ENCODE measurements at regions not wholly inside any gene's neighbourhood (a gene's known extent, or its start where the extent isn't known, plus 50 kb on each side); places are given as distances from the start of the nearest gene placed in this dataset.

GRCh38 chr5:17737092-17737491 is 102.8 kb downstream of the TAF11L14 start:
- TF ChIP-seq CTCF (IDR thresholded peaks at IDR 0.05; ENCODE audit: low read depth, low read length, poor library complexity, severe bottlenecking) (no peak), EZH2phosphoT487 (IDR thresholded peaks at IDR 0.05; ENCODE audit: borderline replicate concordance, low read length) (no peak)
